NCI-H2081 treated with DMSO at 0.1 percent for 48 hours (cell line): ENCODE measurements at regions not wholly inside any gene's neighbourhood (a gene's known extent, or its start where the extent isn't known, plus 50 kb on each side); places are given as distances from the start of the nearest gene placed in this dataset.

Source experiments
- DNase-seq: peaks from one replicate; lab custom pipeline; 2025; lab: John Stamatoyannopoulos, UW

DNA sequence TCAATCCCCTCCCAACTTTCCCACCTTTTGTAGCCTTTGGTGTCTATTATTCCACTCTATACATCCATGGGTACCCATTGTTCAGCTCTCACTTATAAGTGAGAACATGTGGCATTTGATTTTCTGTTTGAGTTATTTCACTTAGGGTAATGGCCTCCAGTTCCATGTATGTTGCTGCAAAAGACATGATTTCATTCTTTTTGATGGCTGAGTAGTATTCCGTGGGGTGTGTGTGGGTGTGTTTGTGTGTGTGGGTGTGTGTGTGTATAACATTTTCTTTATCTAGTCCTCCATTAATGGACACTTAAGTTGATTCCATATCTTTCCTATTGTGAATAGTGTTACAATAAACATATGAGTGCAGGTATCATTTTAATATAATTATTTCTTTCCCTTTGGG, 157.5 kb upstream of the FSTL4 start:
- DNase-seq: no peak

DNA sequence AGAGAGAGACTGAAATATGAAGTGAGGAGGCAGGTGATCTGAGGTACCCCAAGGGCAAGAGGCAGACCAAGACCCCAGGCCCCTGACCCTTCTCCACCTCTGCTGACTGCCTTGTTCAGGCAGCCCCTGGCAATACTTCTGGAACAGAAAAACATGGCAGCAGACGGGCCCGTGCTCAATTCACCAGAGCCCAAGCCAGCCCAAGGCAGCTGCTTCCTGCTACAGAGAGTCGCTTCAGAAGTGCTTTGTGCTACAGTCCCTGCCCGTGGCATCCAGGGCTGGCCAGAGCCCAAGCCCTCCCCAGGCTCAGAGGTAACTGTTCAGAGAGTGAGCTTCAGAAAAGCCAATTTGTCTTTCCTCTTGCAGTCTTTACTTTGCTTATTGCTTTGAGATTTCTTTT, 151.4 kb upstream of the FSTL4 start:
- no peak for DNase-seq

DNA sequence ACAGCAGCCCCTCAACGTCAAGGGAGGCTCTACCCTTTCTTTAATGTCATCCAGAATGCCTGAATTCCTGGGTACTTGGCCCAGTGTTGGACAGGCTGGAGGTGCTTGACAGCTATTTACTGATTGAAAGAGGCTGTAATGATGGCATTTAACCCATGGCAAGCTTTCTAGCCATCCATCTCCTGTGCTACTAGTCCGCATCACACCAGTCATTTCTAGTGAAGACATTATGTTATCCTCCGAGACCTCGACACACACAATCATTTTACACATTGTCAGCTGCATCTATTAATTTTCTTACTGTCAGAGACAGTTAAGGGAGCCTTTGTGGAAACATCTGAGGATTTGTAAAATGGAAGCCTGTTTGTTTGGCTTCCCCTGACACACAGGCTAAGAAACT, 149.3 kb upstream of the FSTL4 start:
- DNase-seq: no peak

DNA sequence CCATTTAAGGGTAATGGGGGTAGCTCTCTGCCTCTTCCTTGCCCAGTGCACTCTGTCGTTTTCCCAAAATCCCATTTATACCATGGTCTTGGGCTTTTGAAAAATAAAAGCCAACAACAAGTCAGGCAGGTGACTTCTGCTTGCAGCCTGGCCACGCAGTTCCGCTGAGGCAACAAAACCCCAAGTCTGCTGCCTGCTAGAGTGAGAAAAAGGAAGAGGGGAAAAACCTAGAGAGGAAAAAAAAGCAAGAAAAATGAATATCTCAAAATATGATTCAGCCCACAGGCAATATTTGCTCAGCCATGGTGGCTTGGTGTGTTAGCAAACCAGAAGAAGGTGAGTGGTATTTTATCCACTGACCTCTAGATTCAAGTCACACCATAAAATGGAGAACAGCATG, 148.2 kb upstream of the FSTL4 start:
- no peak for DNase-seq

DNA sequence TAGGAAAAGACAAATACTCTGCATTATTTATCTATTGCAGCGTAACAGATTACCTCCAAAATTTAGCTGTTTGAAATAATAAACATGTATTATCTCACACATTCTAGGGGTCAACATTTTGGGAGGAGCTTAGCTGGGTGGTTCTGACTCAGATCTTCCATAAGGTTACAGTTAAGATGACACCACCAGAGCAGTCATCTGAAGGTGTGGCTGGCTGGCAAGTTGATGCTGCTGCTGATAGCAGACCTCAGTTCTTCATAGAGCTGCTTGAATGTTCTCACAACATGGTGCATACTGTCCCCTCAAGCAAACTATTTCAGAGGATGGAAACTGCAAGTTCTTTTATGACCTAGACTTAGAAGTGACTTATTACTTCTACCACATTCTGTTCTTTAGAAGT, 146.3 kb upstream of the FSTL4 start:
- DNase-seq: no peak

DNA sequence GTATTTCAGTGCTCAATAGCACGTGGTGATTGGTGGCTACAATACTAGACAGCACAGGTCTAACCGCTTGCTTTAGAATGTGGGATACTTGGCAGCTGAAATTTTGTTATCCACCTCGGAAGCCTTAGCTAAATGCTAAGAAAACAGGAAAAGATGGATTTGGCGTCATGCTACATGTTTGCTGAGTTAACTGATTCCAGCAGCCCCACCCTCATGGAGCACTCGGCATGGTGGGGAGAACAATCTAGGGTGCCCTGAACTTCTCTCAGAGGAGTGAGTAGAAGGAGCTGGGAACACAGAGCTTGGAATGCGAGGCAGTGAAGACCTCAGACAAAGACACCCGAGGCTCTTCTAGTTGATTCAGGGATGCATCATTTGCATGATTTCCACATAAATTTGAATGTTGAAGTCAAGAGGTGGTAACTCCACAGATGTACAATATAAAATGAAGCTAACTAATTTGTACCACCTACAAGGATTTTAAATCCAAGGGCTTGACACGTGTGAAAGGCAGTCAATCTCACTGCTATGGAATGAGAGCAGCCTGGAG, 145.1 kb upstream of the FSTL4 start:
- no peak for DNase-seq

DNA sequence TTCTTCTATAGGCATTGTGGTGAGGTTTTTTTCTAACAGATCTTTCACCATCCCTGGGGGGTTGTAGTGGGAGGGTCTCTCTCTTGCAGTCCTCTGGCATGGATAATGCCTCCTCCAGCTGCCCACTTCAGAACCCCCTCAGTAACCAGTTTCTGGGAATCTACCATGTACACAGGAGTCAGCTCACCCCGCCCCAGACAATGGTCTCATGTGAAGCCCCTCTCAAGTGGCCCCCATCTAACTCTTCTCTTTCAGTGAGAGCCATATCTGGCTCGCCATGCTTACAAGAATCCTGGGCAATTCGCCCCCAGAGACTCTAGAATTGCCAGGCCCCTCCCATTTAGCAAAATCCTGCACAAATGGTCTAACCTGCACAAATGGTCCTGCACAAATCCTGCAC, 144.4 kb upstream of the FSTL4 start:
- no peak for DNase-seq

DNA sequence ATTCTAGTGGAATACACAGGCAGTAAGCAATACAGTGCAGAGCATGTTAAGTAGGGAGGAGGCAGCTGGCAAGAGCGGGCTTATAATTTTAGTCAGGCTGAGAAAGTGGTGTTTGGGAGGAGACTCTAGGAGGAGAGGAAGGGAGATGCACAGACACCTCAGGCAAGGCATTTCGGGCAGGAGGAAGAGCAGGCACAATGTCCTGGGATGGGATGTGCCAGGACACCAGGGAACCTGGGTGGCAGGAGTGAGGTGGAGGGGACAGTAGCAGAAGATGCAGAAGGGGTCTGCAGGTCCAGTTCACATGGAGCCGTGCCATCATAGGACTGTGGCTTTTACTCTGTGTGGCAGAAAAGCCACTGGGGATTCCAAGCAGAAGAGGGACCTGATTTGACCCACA, 143.7 kb upstream of the FSTL4 start:
- no peak for DNase-seq

DNA sequence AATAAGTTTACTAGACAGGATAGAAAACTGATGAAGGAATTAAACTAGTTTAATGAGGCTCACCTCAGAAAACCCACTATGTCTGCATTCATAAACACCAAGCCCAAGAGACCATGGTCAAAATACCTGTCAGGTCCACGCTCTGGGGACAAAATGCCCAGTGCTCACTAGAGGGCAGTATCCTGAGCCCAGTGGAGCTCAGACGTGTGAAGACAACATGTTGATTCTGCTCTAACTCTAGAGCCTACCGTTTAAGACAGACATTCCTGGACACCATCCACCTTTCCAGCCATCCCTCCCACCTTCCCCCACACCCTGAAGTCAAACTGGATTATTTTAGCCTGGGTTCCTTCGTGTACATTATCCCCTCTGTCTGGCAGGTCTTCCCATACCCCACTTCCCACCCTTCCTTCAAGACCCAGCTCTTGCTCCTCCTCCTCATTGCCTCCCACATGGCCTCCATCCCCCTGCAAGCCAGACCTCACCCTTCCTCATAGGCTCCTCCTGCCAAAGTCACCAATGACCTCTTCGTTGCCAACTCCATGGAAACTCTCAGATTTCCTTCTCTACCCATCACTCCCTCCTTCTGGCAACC, 142.3 kb upstream of the FSTL4 start:
- no peak for DNase-seq

DNA sequence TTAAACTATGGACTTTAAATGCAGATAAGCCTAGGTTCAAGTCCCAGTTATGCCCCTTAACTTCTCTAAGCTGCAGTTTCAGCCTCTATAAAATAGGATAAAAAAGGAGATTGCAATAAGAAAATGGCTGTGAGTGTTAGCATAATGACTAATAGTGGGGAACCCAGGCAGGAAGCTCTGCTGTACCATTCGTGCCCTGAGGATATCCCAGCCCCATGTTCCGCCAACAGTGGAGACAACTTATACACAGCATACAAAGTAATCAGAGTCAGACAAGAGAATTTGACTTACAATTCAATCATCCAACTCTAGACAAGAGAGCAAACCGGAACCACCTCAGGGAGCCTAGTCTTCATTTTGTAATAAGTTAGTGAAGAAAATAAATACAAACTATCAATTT, 141.5 kb upstream of the FSTL4 start:
- DNase-seq: no peak

DNA sequence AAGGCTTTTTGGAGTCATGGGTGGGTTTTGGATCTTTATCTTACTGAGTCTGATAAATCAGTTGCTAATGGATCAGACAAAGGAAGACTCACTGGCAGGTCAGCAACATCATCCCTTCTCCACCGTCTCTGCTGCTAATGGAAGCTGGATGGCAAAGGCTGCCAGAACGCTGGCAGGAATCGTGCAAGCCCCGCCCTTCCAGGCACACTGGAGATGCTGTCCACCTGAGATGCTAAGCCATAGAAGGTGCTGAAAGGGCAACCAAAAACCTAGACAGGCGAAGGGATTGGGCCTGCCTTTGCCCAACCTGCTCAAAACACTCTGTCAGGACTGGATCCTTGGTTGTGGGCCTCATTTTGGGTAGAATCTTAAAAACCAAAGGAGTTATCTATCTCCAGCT, 139.5 kb upstream of the FSTL4 start:
- no peak for DNase-seq

DNA sequence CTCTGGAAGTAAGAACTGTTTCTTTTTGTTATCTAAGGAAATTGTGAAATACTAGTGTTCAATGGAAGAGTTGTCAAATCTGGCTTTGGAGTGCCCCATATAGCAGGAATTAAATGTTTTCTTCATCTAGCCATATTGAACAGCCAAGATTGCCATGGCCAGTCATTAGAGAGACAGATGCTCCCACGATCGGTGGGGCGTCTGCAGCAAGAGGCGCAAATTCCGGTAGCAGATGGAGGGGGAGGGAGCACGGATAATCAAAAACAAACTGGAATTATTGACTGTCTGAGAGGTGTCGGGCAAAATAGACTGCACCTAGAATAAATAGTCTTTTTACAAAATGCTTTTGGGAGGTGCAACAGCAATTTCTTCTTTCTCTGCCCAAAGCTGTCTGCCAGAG, 139.1 kb upstream of the FSTL4 start:
- no peak for DNase-seq

DNA sequence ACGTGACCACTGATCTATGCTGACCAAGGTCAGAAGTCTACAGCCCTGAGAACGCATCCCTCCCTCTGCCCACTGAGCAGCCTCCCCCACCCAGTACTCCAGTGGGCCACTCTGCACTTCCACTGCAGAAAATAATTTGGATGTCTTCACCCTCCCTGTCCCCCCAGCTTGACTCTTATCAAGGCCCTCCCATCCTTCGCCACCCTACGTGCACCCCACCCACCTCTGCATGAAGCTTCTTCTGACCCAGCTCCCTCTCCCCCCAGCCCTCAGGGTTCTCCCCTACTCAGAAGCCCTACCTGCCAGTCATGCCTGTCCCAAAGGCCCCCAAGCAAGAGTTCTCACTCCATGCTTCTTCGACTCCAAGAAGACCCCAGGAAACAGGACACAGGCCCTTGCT, 138.5 kb upstream of the FSTL4 start:
- DNase-seq: no peak

DNA sequence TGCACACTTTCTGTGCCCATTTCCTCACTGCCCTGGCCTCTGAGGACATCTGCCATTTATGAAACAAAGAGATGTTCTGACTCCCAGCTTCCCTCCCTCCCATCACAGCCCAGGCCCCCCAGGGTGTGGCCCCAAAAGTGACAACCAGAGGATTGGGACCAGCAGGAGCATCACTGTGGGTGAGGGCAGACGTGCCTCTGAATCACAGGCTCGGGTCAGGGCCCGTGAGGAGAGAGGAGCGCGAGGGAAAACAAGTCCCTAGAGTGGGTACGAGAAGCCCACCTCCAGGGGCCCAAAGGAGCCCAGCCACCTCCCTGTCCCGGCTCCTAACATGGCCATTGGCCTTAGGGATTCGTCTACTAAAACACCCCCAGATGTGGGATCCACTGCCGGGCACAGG, 138.0 kb upstream of the FSTL4 start:
- no peak for DNase-seq

DNA sequence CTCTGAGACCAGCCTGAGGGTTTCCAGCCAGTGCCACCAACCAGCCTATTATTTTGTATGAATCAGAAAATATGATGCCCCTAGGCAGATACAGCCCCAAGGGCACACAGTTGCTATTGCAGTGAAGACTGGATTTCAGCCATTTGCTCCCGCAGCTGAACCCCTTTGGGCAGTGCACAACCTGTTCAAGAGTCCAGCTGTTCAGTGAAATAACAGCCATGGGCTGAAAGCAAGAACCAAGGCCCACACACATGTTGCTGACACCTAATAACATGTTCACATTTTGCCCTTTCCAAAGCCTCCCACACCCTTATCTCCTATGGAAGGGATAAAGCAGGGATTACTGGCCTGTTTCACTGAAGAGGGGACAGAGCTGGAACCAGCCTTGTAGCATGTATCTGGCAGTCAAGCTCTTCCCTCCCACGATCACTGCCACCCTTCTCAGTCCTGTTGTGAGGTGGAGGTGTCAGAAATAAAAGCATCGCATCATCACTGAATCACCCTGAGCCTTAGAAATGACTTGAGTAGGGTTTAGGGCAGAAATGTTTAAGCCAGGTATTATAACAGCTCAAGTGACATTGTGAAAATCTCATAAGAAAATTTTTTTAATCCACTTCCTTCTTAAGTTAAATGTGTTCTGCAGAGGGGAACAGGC, 137.1 kb upstream of the FSTL4 start:
- DNase-seq: no peak

DNA sequence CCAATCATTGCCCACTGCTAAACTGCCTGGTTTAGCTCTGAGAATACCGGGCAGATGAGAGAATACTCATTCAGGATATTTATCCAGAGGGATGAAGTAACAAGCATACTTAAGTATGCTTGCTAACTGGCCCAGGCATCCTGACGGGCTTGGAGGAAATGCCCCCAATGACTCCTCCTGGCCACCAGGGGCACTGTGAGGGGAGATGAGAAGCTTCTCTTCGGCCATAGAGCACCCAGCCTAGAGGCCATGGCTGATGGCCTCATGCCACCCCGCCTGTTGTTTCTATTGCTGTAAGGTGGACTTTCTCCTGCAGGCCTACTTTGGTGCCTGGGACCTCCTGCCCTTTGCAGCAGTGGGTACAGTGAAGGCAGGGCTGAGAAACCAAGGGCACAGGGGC, 134.5 kb upstream of the FSTL4 start:
- DNase-seq: no peak

DNA sequence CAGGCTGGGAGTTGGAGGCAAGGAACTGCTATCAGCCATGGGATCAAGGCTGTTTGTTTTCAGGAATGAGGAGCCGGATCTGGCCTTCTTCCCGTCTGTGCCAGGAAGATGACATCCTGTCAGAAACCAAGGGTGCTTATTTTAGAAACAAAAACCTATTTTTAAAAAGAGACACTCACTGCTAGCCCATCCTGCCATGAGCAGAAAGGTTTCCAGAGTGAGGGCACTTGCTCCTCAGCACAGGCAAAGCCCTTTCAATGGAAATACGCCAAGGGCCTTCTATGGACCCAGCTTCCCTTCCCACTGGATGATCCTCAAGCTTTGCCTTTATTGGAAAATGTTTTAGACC, 132.6 kb upstream of the FSTL4 start:
- DNase-seq: no peak

DNA sequence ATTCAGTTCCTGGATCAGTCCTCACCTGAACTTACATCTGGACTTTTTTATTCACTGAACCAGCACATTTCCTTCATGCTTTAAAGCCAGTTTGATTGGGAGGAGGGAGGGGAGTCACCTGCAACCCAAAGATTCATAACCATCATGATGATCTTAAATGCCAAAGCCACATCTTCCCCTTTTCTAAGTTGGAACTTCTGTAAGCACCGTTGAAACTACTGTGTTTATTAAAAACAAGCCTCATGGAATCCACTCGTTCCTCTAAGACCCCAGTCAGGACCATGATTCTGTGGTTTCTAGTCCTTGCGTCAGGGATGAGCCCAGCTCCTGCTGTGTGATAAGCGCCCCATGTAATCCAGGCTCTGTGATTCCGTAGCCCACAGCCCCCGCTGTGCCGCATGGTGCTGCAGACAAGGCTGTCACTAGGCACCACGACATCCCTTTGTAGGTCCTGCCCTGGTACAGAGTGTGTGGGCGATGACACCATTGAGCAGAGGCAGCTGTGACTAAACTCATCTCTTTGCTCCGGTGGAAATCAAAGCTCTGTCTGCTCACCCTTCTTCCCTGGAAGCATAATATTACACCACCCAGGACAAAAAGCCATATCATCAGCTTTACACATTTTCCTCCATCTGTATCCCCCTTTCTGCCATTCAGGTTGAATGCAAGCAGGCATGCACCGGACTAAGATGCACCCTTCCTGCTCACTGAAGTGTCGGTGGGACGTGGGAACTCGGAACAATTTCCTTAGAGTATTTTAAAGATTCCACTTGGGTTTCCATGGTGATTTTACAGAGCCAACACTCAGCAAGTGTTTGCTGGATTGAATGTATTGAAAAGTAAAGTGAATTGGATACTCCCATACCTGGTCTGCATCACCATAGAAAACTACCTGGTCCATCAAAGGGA, 132.0 kb upstream of the FSTL4 start:
- no peak for DNase-seq

DNA sequence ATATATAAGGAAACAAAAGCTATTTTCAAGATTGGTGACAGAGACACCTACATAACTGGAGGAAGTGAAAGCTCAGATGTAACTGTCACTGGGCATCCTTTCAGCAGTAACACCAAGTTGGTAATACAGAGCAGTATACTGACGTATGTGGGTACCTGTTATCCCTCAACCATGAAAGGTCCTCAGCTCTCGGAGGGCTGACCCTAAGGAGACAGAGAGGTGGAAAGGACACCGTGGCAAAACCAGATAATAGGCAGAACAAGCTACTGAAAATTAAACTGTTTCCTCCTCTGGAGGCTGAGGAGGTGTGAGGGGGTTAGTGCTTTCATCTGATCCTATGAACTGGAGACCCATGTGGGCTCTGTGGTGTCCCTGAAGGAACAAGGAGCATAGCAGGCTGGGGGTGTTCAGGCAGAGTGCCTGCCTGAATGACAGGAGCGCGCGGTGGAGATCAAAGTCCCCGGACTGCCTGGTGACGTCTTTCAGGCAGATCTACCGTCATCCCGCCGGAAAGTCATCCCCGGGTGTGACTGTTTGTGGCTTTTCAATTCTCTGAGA, 130.2 kb upstream of the FSTL4 start:
- DNase-seq: no peak

DNA sequence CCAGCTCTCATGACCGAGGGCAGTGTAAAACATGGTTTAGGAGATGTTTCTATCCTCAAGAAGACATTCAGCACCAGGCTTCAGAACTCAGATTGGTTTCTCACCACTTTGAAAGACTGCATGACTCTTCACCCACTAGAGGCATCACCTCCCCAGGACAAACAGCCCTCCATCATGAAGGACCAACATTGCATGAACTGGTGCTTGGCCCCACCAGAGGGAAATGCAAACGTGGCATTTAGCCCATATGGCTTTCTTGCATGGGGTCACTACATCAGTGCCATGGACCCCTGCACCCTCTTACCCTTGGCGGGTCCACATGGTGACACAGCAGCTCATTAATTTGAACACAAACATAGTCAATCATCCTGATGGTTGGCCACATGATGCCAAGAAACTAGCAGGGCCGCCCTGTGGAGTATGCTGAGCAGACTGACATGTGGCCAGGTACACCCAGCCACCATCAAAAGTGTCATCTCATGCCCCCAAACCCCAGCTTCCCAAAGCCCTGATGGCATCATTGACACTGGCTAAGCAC, 129.5 kb upstream of the FSTL4 start:
- DNase-seq: no peak

DNA sequence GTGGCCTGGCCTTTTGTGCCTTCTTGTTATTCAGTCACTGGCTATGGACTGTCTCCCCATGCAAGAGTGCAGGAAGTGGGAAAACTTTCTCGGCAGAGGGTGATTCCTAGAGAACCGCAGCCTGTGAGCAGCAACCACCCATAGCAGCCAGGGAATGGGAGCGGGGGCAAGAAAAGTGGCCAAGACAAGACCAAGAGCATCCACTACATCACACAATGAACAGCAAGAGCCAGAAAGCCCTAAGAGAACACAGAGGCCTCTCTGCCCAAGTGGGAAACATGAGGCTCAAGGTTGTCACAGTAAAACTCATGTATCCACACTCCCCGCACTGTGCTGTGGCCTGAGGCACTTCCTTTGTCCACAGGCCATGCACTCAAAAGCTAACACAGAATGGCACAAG, 129.1 kb upstream of the FSTL4 start:
- no peak for DNase-seq

DNA sequence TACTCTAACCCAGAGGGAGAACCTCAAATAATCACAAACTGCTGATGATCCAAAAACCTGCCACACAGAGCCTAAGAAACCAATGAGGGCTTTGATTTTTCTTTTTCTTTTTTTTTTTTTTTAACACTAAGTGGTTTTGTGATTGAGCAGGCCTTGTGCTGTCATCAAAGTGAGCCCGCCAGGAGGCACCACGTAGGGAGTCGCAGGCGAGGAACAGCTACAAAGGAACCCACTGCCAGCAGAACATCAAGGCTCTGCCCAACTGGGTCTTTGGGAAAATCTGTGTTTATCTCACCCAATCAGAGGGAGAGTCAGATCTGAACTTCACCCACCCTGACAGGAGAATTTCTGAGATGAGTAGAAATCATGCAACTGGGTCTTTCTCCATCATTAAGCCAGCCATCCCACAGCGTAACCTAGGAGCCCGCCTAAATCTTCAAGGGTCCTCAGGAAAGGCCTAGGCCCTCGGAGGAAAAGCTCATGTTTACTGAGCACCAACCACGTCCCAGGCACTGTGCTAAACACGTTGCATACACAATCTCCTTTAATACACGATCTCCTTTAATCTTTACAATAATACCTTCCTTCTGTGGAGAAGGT, 126.9 kb upstream of the FSTL4 start:
- no peak for DNase-seq
